Right lobe of liver (tissue), 4 donors: ENCODE measurements at regions not wholly inside any gene's neighbourhood (a gene's known extent, or its start where the extent isn't known, plus 50 kb on each side); places are given as distances from the start of the nearest gene placed in this dataset.

Experiments used
- CTCF ChIP-seq, 4 donors: fragments of 200-600 bp in 3 of 4; fragments of 450-650 bp in 1 of 4; IDR thresholded peaks; one replicate each; pipeline versions ENCODE4 v1.5.1 to v1.8.0; 2016 to 2022; ENCODE audit warnings: antibody characterized with exemption in 4 of 4, mild to moderate bottlenecking in 2 of 4
- POLR2A ChIP-seq: fragments of 450-650 bp; IDR thresholded peaks from one replicate; pipeline ENCODE4 v1.6.1; 2017; ENCODE audit warnings: antibody characterized with exemption, mild to moderate bottlenecking
- donor health status: DM: no; HTN: no; CAD: no.
- donor health status: DM: no; HTN: no; CAD: no.
- donor health status: DM: no; HTN: yes; CAD: no.

- TF ChIP-seq CTCF (IDR thresholded peaks at IDR 0.05) (no peak), POLR2A (no peak)
Observed at GRCh38 chr18:27546991-27547390, 361.9 kb upstream of the CHST9 start.
